Adrenal gland (tissue), 9 donors: ENCODE measurements at regions not wholly inside any gene's neighbourhood (a gene's known extent, or its start where the extent isn't known, plus 50 kb on each side); places are given as distances from the start of the nearest gene placed in this dataset.

Source experiments
- DNase-seq, 7 donors: peaks; one replicate each; pipeline ENCODE4 v3.0.0-alpha.2; 2019 to 2020
- H3K27ac ChIP-seq, 5 donors: fragments of 200-600 bp; sonication (generic) in 4 of 5; 1 replicate in 3 of 5; 2 replicates in 2 of 5; pipeline versions ENCODE4 v1.5.1 to v1.8.0; 2016 to 2020; ENCODE audit warnings: mild to moderate bottlenecking in 1 of 5
- H3K27me3 ChIP-seq: fragments of 200-600 bp; 2 replicates; pipeline ENCODE4 v1.8.0; 2021
- H3K36me3 ChIP-seq, 2 donors: fragments of 200-600 bp; replicated peaks in 1 of 2; 1 replicate in 1 of 2; 2 replicates in 1 of 2; pipeline versions ENCODE4 v1.5.1 to v1.8.0; 2018 to 2022
- H3K4me1 ChIP-seq, 2 donors: fragments of 200-600 bp; replicated peaks in 1 of 2; 1 replicate in 1 of 2; 2 replicates in 1 of 2; pipeline versions ENCODE4 v1.5.1 to v1.8.0; 2018 to 2021
- H3K4me3 ChIP-seq, 4 donors: fragments of 200-600 bp; sonication (generic) in 3 of 4; one replicate each; pipeline ENCODE4 v1.5.1; 2016 to 2018
- H3K9me3 ChIP-seq, 3 donors: fragments of 200-600 bp; sonication (generic) in 1 of 3; replicated peaks in 1 of 3; 1 replicate in 2 of 3; 2 replicates in 1 of 3; pipeline versions ENCODE4 v1.5.1 to v1.8.0; 2016 to 2021
- CTCF ChIP-seq, 6 experiments: fragments of 450-650 bp in 4 of 6; fragments of 200-600 bp in 2 of 6; sonication (generic) in 1 of 6; IDR thresholded peaks; 1 replicate in 5 of 6; 2 replicates in 1 of 6; pipeline versions ENCODE4 v1.5.1 to v1.8.0; 2016 to 2021; ENCODE audit warnings: antibody characterized with exemption in 6 of 6, mild to moderate bottlenecking in 2 of 6, moderate library complexity in 1 of 6
- POLR2A ChIP-seq, 2 donors: fragments of 450-650 bp; IDR thresholded peaks; one replicate each; pipeline ENCODE4 v1.6.1; 2017; ENCODE audit warnings: antibody characterized with exemption in 2 of 2, mild to moderate bottlenecking in 2 of 2, moderate library complexity in 1 of 2
- WGBS, 4 donors: extraction: QIAGEN DNeasy Blood & Tissue Kit in 2 of 4; methylation state at CpG; one replicate each; pipeline versions ENCODE4 v1.1.5 to v1.1.7; 2013 to 2017; 5-methylcytosine and 5-hydroxymethylcytosine counted together
- intact Hi-C, 2 donors: fragments of 100-400 bp; cut with DNase I; formaldehyde crosslinking; loops; one replicate each; pipeline versions ENCODE4 v1.14.1 to v1.15.0; 2022 to 2023
- donor health status: healthy with polysubstance abuse.
- donor health status: Bipolar disorder and iron deficiency.
- donor health status: DM: yes; HTN: yes; CAD: no.
- donor health status: DM: no; HTN: no; CAD: no.
- donor health status: DM: no; HTN: no; CAD: no.

DNA sequence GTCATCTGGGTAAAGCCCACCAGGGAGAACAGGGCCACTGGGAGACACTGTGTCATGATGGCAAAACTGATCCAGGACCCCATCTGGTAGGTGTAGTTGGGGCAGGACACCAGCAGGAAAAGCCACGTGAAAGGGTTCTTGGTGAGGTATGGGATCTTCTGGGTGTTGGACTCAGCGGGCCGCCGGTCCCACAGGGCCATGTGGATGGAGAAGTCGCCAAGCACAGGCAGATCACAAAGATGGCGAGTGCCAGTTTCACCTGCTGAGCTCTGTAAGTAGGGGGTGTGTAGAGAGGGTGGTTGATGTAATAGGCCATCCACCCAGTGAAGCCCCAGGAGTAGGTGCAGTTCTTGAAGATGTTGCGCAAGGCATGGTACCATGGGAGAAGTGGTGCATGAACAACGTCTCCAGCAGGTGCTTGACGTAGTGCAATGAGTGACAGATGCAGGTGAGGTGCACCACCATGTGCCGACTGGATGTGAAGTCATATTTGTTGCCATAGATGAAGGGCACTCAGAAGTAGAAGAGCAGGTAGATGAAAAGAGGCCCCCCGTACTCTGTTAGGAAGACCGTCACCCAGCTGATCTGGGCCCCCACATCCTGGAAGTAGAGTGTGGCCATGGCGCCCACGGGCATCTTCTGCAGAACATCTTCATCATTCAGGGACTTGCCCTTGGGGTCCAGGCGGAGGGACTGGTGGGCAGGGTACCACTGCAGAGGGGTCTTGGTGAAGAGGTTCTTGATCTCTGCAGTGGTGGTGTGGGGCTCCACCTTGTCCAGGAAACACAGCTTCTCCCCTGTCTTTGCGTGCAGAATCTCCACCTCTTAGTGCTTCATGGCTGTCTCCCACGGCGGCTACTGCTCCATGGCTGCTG lies 249.3 kb downstream of the ANKRD50 start:
- H3K4me3 ChIP-seq: no peak overlapping the region
- DNase-seq: no peak
- TF ChIP-seq POLR2A (IDR thresholded peaks at IDR 0.05) (no peak), CTCF (IDR thresholded peaks at IDR 0.05) (no peak)
- H3K27me3 ChIP-seq: no peaks in the 10 kb centered on the region
- H3K36me3 ChIP-seq: no peaks in the 10 kb centered on the region
- no peaks in the 10 kb centered on the region for H3K4me1 ChIP-seq
- no peak overlapping the region for H3K27ac ChIP-seq
- intact Hi-C loops: no loop called here
- 91 to 95% (median 94%) methylated on average over 16 to 18 of the region's 18 CpGs for WGBS, 4 donors
- H3K9me3 ChIP-seq: no peaks in the 10 kb centered on the region

- 89 to 100% (median 91%) methylated on average over 1 of the region's 1 CpG for WGBS, 4 donors
- no peaks in the 10 kb centered on the region for H3K9me3 ChIP-seq
- no peak for DNase-seq
- TF ChIP-seq CTCF (IDR thresholded peaks at IDR 0.05) (no peak), POLR2A (IDR thresholded peaks at IDR 0.05) (no peak)
- no peak overlapping the region for H3K4me3 ChIP-seq
- H3K36me3 ChIP-seq: no peaks in the 10 kb centered on the region
- intact Hi-C loops: no loop called here
- H3K27ac ChIP-seq: no peak overlapping the region
- H3K4me1 ChIP-seq: no peaks in the 10 kb centered on the region
- H3K27me3 ChIP-seq: no peaks in the 10 kb centered on the region
Measured at GRCh38 chr4:124464836-124465235, 247.7 kb downstream of the ANKRD50 start.

- H3K36me3 ChIP-seq: no peaks in the 10 kb centered on the region
- intact Hi-C loops: no loop called here
- no peak overlapping the region for H3K27ac ChIP-seq
- no peaks in the 10 kb centered on the region for H3K4me1 ChIP-seq
- WGBS, 4 donors: 76 to 92% (median 86%) methylated on average over 7 of the region's 7 CpGs
- TF ChIP-seq POLR2A (IDR thresholded peaks at IDR 0.05): no peak
- no peak for TF ChIP-seq CTCF (IDR thresholded peaks at IDR 0.05)
- no peaks in the 10 kb centered on the region for H3K9me3 ChIP-seq
- DNase-seq: no peak
- no peaks in the 10 kb centered on the region for H3K27me3 ChIP-seq
- no peak overlapping the region for H3K4me3 ChIP-seq
Measured at GRCh38 chr4:124468360-124468759, 244.2 kb downstream of the ANKRD50 start.

DNA sequence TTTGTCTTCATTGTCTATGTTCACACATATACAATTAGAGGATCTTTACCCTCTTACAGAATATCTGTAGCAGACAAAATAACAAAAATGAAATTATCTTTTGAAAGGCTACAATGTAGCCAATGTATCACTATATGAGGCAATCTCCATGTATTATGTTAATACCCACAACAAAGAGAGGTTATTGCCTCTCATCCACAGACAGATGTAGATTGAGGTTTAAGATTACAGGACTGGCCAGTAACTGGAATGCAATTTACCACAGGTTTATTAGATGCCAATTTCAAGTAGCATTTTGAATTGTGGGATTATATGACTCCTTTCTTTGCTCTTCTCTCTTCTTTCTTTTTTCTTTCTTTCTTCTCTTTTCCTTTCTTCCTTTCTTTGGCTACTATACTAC lies 242.6 kb downstream of the ANKRD50 start:
- no peak overlapping the region for H3K27ac ChIP-seq
- no peaks in the 10 kb centered on the region for H3K27me3 ChIP-seq
- no peak overlapping the region for H3K4me3 ChIP-seq
- H3K9me3 ChIP-seq: no peaks in the 10 kb centered on the region
- no peak for DNase-seq
- H3K36me3 ChIP-seq: no peaks in the 10 kb centered on the region
- TF ChIP-seq POLR2A (IDR thresholded peaks at IDR 0.05) (no peak), CTCF (IDR thresholded peaks at IDR 0.05) (no peak)
- no peaks in the 10 kb centered on the region for H3K4me1 ChIP-seq
- intact Hi-C loops: no loop called here
